Lower lobe of right lung (tissue), 2 donors: ENCODE measurements at regions not wholly inside any gene's neighbourhood (a gene's known extent, or its start where the extent isn't known, plus 50 kb on each side); places are given as distances from the start of the nearest gene placed in this dataset.

Source experiments
- ATAC-seq, 2 donors: fragments of 200-7000 bp; cut with Tn5 transposase; one replicate each; pipeline ENCODE4 v1.9.1; 2020 to 2022; ENCODE audit warnings: mild to moderate bottlenecking in 2 of 2, moderate library complexity in 2 of 2
- DNase-seq: peaks from one replicate; pipeline ENCODE4 v3.0.0-alpha.2; 2020
- H3K27ac ChIP-seq: fragments of 200-600 bp; one replicate; pipeline ENCODE4 v1.8.0; 2022
- H3K27me3 ChIP-seq: fragments of 200-600 bp; one replicate; pipeline ENCODE4 v1.8.0; 2022; ENCODE audit warnings: low read depth
- H3K36me3 ChIP-seq: fragments of 200-600 bp; one replicate; pipeline ENCODE4 v1.8.0; 2022; ENCODE audit warnings: mild to moderate bottlenecking
- H3K4me1 ChIP-seq: fragments of 200-600 bp; one replicate; pipeline ENCODE4 v1.8.0; 2022
- H3K4me3 ChIP-seq: fragments of 200-600 bp; one replicate; pipeline ENCODE4 v1.8.0; 2022; ENCODE audit warnings: mild to moderate bottlenecking
- H3K9me3 ChIP-seq: fragments of 200-600 bp; one replicate; pipeline ENCODE4 v1.8.0; 2022
- CTCF ChIP-seq: fragments of 200-600 bp; IDR thresholded peaks from one replicate; pipeline ENCODE4 v1.8.0; 2022; ENCODE audit warnings: antibody characterized with exemption, mild to moderate bottlenecking
- intact Hi-C: fragments of 100-400 bp; cut with DNase I; formaldehyde crosslinking; loops from one replicate; pipeline ENCODE4 v1.11.0; 2022
- donor health status: DM: no; HTN: yes; CAD: no; lungs with severe emphysema.

- no peaks in the 10 kb centered on the region for H3K36me3 ChIP-seq
- intact Hi-C loops = no loop called here
- no peaks in the 10 kb centered on the region for H3K9me3 ChIP-seq
- no peaks in the 10 kb centered on the region for H3K27me3 ChIP-seq
- DNase-seq (no peak), ATAC-seq (no peak)
- no peak overlapping the region for H3K4me3 ChIP-seq
- H3K27ac ChIP-seq = no peak overlapping the region
- H3K4me1 ChIP-seq = no peaks in the 10 kb centered on the region
- TF ChIP-seq CTCF = no peak
Observed at GRCh38 chr2:7286120-7286519, 368.9 kb downstream of the RNF144A start.

- Histone ChIP-seq H3K4me1 (no peaks in the 10 kb centered on the region), H3K36me3 (no peaks in the 10 kb centered on the region), H3K27me3 (no peaks in the 10 kb centered on the region), H3K9me3 (no peaks in the 10 kb centered on the region), H3K4me3 (no peak overlapping the region), H3K27ac (no peak overlapping the region)
- no peak for TF ChIP-seq CTCF
- ATAC-seq = no peak
- DNase-seq = no peak
- intact Hi-C loops = no loop called here
Observed at GRCh38 chr2:7288484-7288883, 371.3 kb downstream of the RNF144A start.

GRCh38 chr2:7289697-7290096, 372.5 kb downstream of the RNF144A start:
- DNase-seq (no peak), ATAC-seq (no peak)
- no peaks in the 10 kb centered on the region for H3K4me1 ChIP-seq
- no peak overlapping the region for H3K4me3 ChIP-seq
- no peaks in the 10 kb centered on the region for H3K9me3 ChIP-seq
- no peaks in the 10 kb centered on the region for H3K36me3 ChIP-seq
- TF ChIP-seq CTCF = no peak
- H3K27ac ChIP-seq = no peak overlapping the region
- no peaks in the 10 kb centered on the region for H3K27me3 ChIP-seq
- intact Hi-C loops = no loop called here

- intact Hi-C loops = no loop called here
- Histone ChIP-seq H3K36me3 (no peaks in the 10 kb centered on the region), H3K4me1 (no peaks in the 10 kb centered on the region), H3K27ac (no peak overlapping the region), H3K9me3 (no peaks in the 10 kb centered on the region), H3K27me3 (no peaks in the 10 kb centered on the region), H3K4me3 (no peak overlapping the region)
- DNase-seq (no peak), ATAC-seq (no peak)
- no peak for TF ChIP-seq CTCF
Observed at GRCh38 chr2:7292154-7292691, 375.0 kb downstream of the RNF144A start.

GRCh38 chr2:7309582-7309981, 392.4 kb downstream of the RNF144A start:
- no peaks in the 10 kb centered on the region for H3K4me1 ChIP-seq
- intact Hi-C loops = no loop called here
- H3K27me3 ChIP-seq = no peaks in the 10 kb centered on the region
- H3K4me3 ChIP-seq = no peak overlapping the region
- DNase-seq (no peak), ATAC-seq (no peak)
- H3K9me3 ChIP-seq = no peaks in the 10 kb centered on the region
- TF ChIP-seq CTCF = no peak
- no peak overlapping the region for H3K27ac ChIP-seq
- H3K36me3 ChIP-seq = no peaks in the 10 kb centered on the region

GRCh38 chr2:7324706-7325105, 407.5 kb downstream of the RNF144A start:
- DNase-seq = no peak
- Histone ChIP-seq H3K27me3 (no peaks in the 10 kb centered on the region), H3K4me1 (no peaks in the 10 kb centered on the region), H3K4me3 (no peak overlapping the region), H3K27ac (no peak overlapping the region), H3K9me3 (no peaks in the 10 kb centered on the region), H3K36me3 (no peaks in the 10 kb centered on the region)
- intact Hi-C loops = no loop called here
- TF ChIP-seq CTCF = no peak
- no peak for ATAC-seq
